IMR-90 (cell line): ENCODE measurements at regions not wholly inside any gene's neighbourhood (a gene's known extent, or its start where the extent isn't known, plus 50 kb on each side); places are given as distances from the start of the nearest gene placed in this dataset.

Experiments
- ATAC-seq: fragments of 200-7000 bp; cut with Tn5 transposase; 2 replicates; pipeline ENCODE4 v1.9.1; 2020; ENCODE audit warnings: low read depth, mild to moderate bottlenecking, moderate library complexity
- BruUV-seq: library from RNA; stranded (reverse); fragments of 400-500 nt; replicated peaks from 2 replicates; lab custom pipeline; 2021; lab: Mats Ljungman, UMichigan
- CTCF ChIA-PET: fragments of 300-600 bp; formaldehyde crosslinking; extraction: SDS; loops from one replicate; lab custom pipeline; 2021; ENCODE audit warnings: antibody characterized with exemption; lab: Yijun Ruan, JAX
- POLR2A ChIA-PET: fragments of 300-600 bp; sonication (Branson Sonifier 250); formaldehyde crosslinking; loops from one replicate; lab custom pipeline; 2022; ENCODE audit warnings: antibody characterized with exemption; ENCODE audit not compliant: unreplicated experiment; lab: Charles Lee
- DNase-seq: peaks from one replicate; pipeline ENCODE4 v3.0.0; 2013
- H2AFZ ChIP-seq: replicated peaks from 2 replicates; pipeline ENCODE3; 2013; ENCODE audit warnings: low read length, mild to moderate bottlenecking; ENCODE audit not compliant: poor library complexity
- H2AK5ac ChIP-seq: 2 replicates; pipeline ENCODE4 v1.6.1; 2013; ENCODE audit warnings: low read depth, low read length, inconsistent platforms
- H2AK9ac ChIP-seq: replicated peaks from 2 replicates; pipeline ENCODE3; 2013; ENCODE audit warnings: mild to moderate bottlenecking, low read depth, low read length, moderate library complexity; ENCODE audit not compliant: poor library complexity
- H2BK120ac ChIP-seq: 2 replicates; pipeline ENCODE4 v1.6.1; 2013; ENCODE audit warnings: low read depth, low read length, inconsistent platforms
- H2BK15ac ChIP-seq: 3 replicates; pipeline ENCODE4 v1.6.1; 2013; ENCODE audit warnings: low read depth, low read length, inconsistent platforms
- H2BK20ac ChIP-seq: 2 replicates; pipeline ENCODE4 v1.6.1; 2013; ENCODE audit warnings: low read depth, mild to moderate bottlenecking, inconsistent platforms, low read length, moderate library complexity
- H2BK5ac ChIP-seq: 2 replicates; pipeline ENCODE4 v1.6.1; 2013; ENCODE audit warnings: mild to moderate bottlenecking, low read depth, low read length, inconsistent platforms; ENCODE audit not compliant: poor library complexity, severe bottlenecking
- H3K14ac ChIP-seq: replicated peaks from 2 replicates; pipeline ENCODE4 v1.6.1; 2013; ENCODE audit warnings: low read depth, low read length, inconsistent platforms
- H3K18ac ChIP-seq: 2 replicates; pipeline ENCODE4 v1.6.1; 2013; ENCODE audit warnings: low read depth, low read length, control low read depth
- H3K23ac ChIP-seq: 2 replicates; pipeline ENCODE4 v1.6.1; 2013; ENCODE audit warnings: low read depth, low read length, inconsistent platforms
- H3K27ac ChIP-seq: 2 replicates; pipeline ENCODE4 v1.5.1; 2013; ENCODE audit warnings: mild to moderate bottlenecking, control low read depth, low read length; ENCODE audit not compliant: insufficient read depth
- H3K27me3 ChIP-seq: 2 replicates; pipeline ENCODE4 v1.6.1; 2013; ENCODE audit warnings: low read length; ENCODE audit not compliant: control insufficient read depth, insufficient read depth
- H3K36me3 ChIP-seq: 2 replicates; pipeline ENCODE4 v1.6.1; 2013; ENCODE audit warnings: low read length, mixed read lengths; ENCODE audit not compliant: control insufficient read depth, insufficient read depth
- H3K4ac ChIP-seq: 2 replicates; pipeline ENCODE4 v1.6.1; 2013; ENCODE audit warnings: low read depth, low read length, inconsistent platforms
- H3K4me1 ChIP-seq: 2 replicates; pipeline ENCODE4 v1.6.1; 2013; ENCODE audit warnings: low read length, mixed read lengths; ENCODE audit not compliant: control insufficient read depth, insufficient read depth
- H3K4me2 ChIP-seq: 2 replicates; pipeline ENCODE4 v1.6.1; 2013; ENCODE audit warnings: low read depth, mild to moderate bottlenecking, control low read depth, low read length, moderate library complexity
- H3K4me3 ChIP-seq: 2 replicates; pipeline ENCODE4 v1.5.1; 2013; ENCODE audit warnings: low read depth, mild to moderate bottlenecking, control low read depth, low read length, moderate library complexity; ENCODE audit not compliant: insufficient read depth
- H3K56ac ChIP-seq: 2 replicates; pipeline ENCODE4 v1.6.1; 2013; ENCODE audit warnings: low read length, inconsistent platforms; ENCODE audit not compliant: insufficient read depth; ENCODE audit errors: extremely low read depth
- H3K79me1 ChIP-seq, 2 experiments: 2 replicates each; pipeline ENCODE4 v1.6.1; 2013; ENCODE audit warnings: low read length in 2 of 2, inconsistent platforms in 1 of 2, low read depth in 1 of 2
- H3K9ac ChIP-seq: 2 replicates; pipeline ENCODE4 v1.6.1; 2013; ENCODE audit warnings: low read depth, low read length, control low read depth
- H3K9me1 ChIP-seq: 2 replicates; pipeline ENCODE4 v1.6.1; 2013; ENCODE audit warnings: low read length, inconsistent platforms; ENCODE audit not compliant: insufficient read depth
- H3K9me3 ChIP-seq: 2 replicates; pipeline ENCODE4 v1.6.1; 2013; ENCODE audit warnings: low read length; ENCODE audit not compliant: control insufficient read depth, insufficient read depth
- H4K20me1 ChIP-seq: 2 replicates; pipeline ENCODE4 v1.6.1; 2013; ENCODE audit warnings: low read length, inconsistent platforms; ENCODE audit not compliant: insufficient read depth
- H4K5ac ChIP-seq: 2 replicates; pipeline ENCODE4 v1.6.1; 2013; ENCODE audit warnings: mild to moderate bottlenecking, low read depth, low read length, control low read depth
- H4K8ac ChIP-seq, 2 experiments: 2 replicates each; pipeline ENCODE4 v1.6.1; 2013; ENCODE audit warnings: low read depth in 2 of 2, low read length in 2 of 2, control low read depth in 1 of 2, inconsistent platforms in 1 of 2
- H4K91ac ChIP-seq: 2 replicates; pipeline ENCODE4 v1.6.1; 2013; ENCODE audit warnings: low read depth, low read length, inconsistent platforms; ENCODE audit not compliant: insufficient read depth
- SMC3 ChIP-seq: fragments of 150-350 bp; IDR thresholded peaks from 2 replicates; pipeline ENCODE4 v1.6.1; 2016; ENCODE audit warnings: low read depth, mild to moderate bottlenecking, antibody characterized with exemption, low read length, moderate library complexity
- USF2 ChIP-seq: fragments of 150-350 bp; IDR thresholded peaks from 2 replicates; pipeline ENCODE4 v1.6.1; 2017; ENCODE audit warnings: mild to moderate bottlenecking, antibody characterized with exemption, low read length, low read depth
- WGBS, 2 experiments: methylation state at CpG; one replicate each; pipeline versions ENCODE4 v1.1.5 to v1.1.7; 2013; ENCODE audit warnings: missing lambda C conversion rate in 2 of 2; ENCODE audit not compliant: insufficient read length in 1 of 2; ENCODE audit errors: extremely low coverage in 2 of 2; 5-methylcytosine and 5-hydroxymethylcytosine counted together
- dilution Hi-C: fragments of 300-500 bp; cut with HindIII; formaldehyde crosslinking; loops from one replicate; pipeline ENCODE4 v1.14.3; 2018; ENCODE audit warnings: low sequenced_read_pairs; ENCODE audit not compliant: unreplicated experiment
- in situ Hi-C: fragments of 300-500 bp; cut with MboI; formaldehyde crosslinking; loops from 3 replicates; pipeline ENCODE4 v1.14.3; 2019; ENCODE audit warnings: low sequenced_read_pairs, inconsistent platforms, mixed read lengths
- intact Hi-C: fragments of 100-400 bp; cut with micrococcal nuclease; formaldehyde crosslinking; loops from 2 replicates; pipeline ENCODE4 v1.10.0; 2022

DNA sequence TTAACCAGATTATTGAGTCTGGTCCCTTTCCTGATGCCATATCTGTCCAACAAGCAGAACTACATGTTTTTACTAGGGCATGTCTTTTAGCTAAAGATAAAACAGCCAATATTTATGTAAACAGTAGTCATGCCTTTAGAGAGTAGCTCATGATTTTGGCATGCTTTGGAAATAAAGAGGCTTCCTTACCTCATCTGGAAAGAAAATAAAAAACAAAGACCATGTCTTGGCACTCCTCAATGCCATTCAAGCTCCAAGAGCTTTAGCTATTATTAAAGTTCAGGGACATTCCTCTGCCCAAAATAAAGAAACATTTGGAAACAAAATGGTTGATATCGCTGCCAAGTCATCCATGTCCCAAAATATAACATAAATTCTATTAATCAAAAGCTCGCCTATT is 202.4 kb downstream of the URB2 start:
- no peak overlapping the region for H4K5ac ChIP-seq
- in situ Hi-C loops (no loop called here), dilution Hi-C loops (no loop called here), intact Hi-C loops (no loop called here)
- no peak overlapping the region for H3K4me2 ChIP-seq
- H3K36me3 ChIP-seq: no peaks in the 10 kb centered on the region
- H3K9me3 ChIP-seq: no peaks in the 10 kb centered on the region
- no peak overlapping the region for H3K4ac ChIP-seq
- no peak overlapping the region for H2BK20ac ChIP-seq
- DNase-seq (no peak), ATAC-seq (no peak)
- CTCF ChIA-PET: interaction anchor here (0.7 kb wide), 1 partner anchor 68 kb away, joined by 3 read pairs; no protein-coding TSS in a partner anchor
- H3K23ac ChIP-seq: no peak overlapping the region
- H3K18ac ChIP-seq: no peak overlapping the region
- H3K27me3 ChIP-seq: no peaks in the 10 kb centered on the region
- H3K4me1 ChIP-seq: no peaks in the 10 kb centered on the region
- no peak overlapping the region for H3K27ac ChIP-seq
- no peaks in the 10 kb centered on the region for H3K9me1 ChIP-seq
- no peak overlapping the region for H4K91ac ChIP-seq
- H3K9ac ChIP-seq: no peak overlapping the region
- H3K79me1 ChIP-seq: no peaks in the 10 kb centered on the region
- no peak overlapping the region for H3K4me3 ChIP-seq
- no peak for TF ChIP-seq USF2
- no peak for TF ChIP-seq SMC3
- H4K20me1 ChIP-seq: no peaks in the 10 kb centered on the region
- no peak overlapping the region for H3K56ac ChIP-seq
- POLR2A ChIA-PET: no interaction called here
- H2BK15ac ChIP-seq: no peak overlapping the region
- H2BK120ac ChIP-seq: no peak overlapping the region
- WGBS, 2 experiments: 100% methylated on average over 1 of the region's 2 CpGs; no CpG with 5 or more reads in 1 of the 2 experiments
- H3K14ac ChIP-seq: no peak overlapping the region
- H2AK9ac ChIP-seq: no peak overlapping the region
- H2AK5ac ChIP-seq: no peak overlapping the region
- no peak overlapping the region for H2AFZ ChIP-seq
- H2BK5ac ChIP-seq: no peak overlapping the region
- BruUV-seq: no TSS peak
- no peak overlapping the region for H4K8ac ChIP-seq
